HCT116 (cell line): ENCODE measurements at regions not wholly inside any gene's neighbourhood (a gene's known extent, or its start where the extent isn't known, plus 50 kb on each side); places are given as distances from the start of the nearest gene placed in this dataset.

Experiments used
- ATAC-seq: fragments of 200-7000 bp; cut with Tn5 transposase; 2 replicates; pipeline ENCODE4 v1.9.1; 2020; ENCODE audit warnings: mild to moderate bottlenecking, moderate library complexity
- BruUV-seq: library from RNA; stranded (reverse); fragments of 400-500 nt; replicated peaks from 2 replicates; lab custom pipeline; 2021; lab: Mats Ljungman, UMichigan
- CTCF ChIA-PET: fragments of 300-600 bp; sonication (Branson Sonifier 250); formaldehyde crosslinking; loops from one replicate; lab custom pipeline; 2021; ENCODE audit warnings: antibody characterized with exemption; lab: Charles Lee
- POLR2A ChIA-PET: fragments of 300-600, 350-600 bp; sonication (Branson Sonifier 250); formaldehyde crosslinking; loops from one replicate; lab custom pipeline; 2021; ENCODE audit warnings: antibody characterized with exemption; lab: Charles Lee
- RAD21 ChIA-PET, 2 experiments: fragments of 300-600 bp; sonication (Branson Sonifier 250); formaldehyde crosslinking; loops; one replicate each; lab custom pipeline; 2023; ENCODE audit warnings: low total read pairs in 2 of 2; ENCODE audit not compliant: uncharacterized antibody in 2 of 2, unreplicated experiment in 2 of 2, low non-redundant PET in 1 of 2; lab: Charles Lee
- DNase-seq: peaks from one replicate; pipeline ENCODE4 v3.0.0-alpha.2; 2010; ENCODE audit warnings: low read depth, low spot score
- H2AFZ ChIP-seq: fragments of 200-600 bp; shearing (Covaris generic), sonication (generic); 2 replicates; pipeline ENCODE4 v1.6.1; 2017; ENCODE audit warnings: low read depth, mixed run types, mixed read lengths, antibody characterized with exemption, low read length; ENCODE audit not compliant: poor library complexity, severe bottlenecking
- H3K27ac ChIP-seq: 2 replicates; pipeline ENCODE4 v1.5.1; 2012; ENCODE audit warnings: low read depth, low read length
- H3K27me3 ChIP-seq: fragments of 200-600 bp; sonication (generic); 2 replicates; pipeline ENCODE4 v1.6.1; 2016; ENCODE audit warnings: mixed run types, low read length, mixed read lengths; ENCODE audit not compliant: insufficient read depth
- H3K36me3 ChIP-seq, 2 experiments: fragments of 200-500 bp in 1 of 2; fragments of 200-600 bp in 1 of 2; sonication (Bioruptor generic) in 1 of 2; sonication (generic) in 1 of 2; 2 replicates each; pipeline versions ENCODE4 v1.5.1 to v1.6.1; 2014 to 2016; ENCODE audit warnings: low read length in 2 of 2, inconsistent platforms in 1 of 2, mixed read lengths in 1 of 2, mixed run types in 1 of 2; ENCODE audit not compliant: insufficient read depth in 2 of 2, control insufficient read depth in 1 of 2
- H3K4me1 ChIP-seq, 2 experiments: fragments of 200-600 bp in 1 of 2; sonication (generic) in 1 of 2; 2 replicates each; pipeline versions ENCODE4 v1.5.1 to v1.6.1; 2012 to 2017; ENCODE audit warnings: low read length in 2 of 2, inconsistent platforms in 1 of 2, mild to moderate bottlenecking in 1 of 2, mixed read lengths in 1 of 2, mixed run types in 1 of 2, moderate library complexity in 1 of 2; ENCODE audit not compliant: insufficient read depth in 2 of 2, control insufficient read depth in 1 of 2
- H3K4me2 ChIP-seq: fragments of 200-600 bp; sonication (generic); 2 replicates; pipeline ENCODE4 v1.6.1; 2017; ENCODE audit warnings: mixed run types, low read length, mixed read lengths
- H3K4me3 ChIP-seq, 2 experiments: fragments of 200-600 bp in 1 of 2; sonication (generic) in 1 of 2; replicated peaks in 1 of 2; 2 replicates each; pipeline ENCODE4 v1.5.1; 2011 to 2016; ENCODE audit warnings: low read length in 2 of 2, control low read depth in 1 of 2, low read depth in 1 of 2, mild to moderate bottlenecking in 1 of 2, mixed read lengths in 1 of 2, mixed run types in 1 of 2
- H3K79me2 ChIP-seq: fragments of 200-600 bp; sonication (generic); 2 replicates; pipeline ENCODE4 v1.6.1; 2017; ENCODE audit warnings: mild to moderate bottlenecking, mixed run types, low read length, moderate library complexity, mixed read lengths; ENCODE audit not compliant: insufficient read depth
- H3K9ac ChIP-seq: fragments of 200-600 bp; sonication (generic); 2 replicates; pipeline ENCODE4 v1.6.1; 2016; ENCODE audit warnings: low read length, mixed read lengths
- H3K9me2 ChIP-seq: fragments of 200-600 bp; sonication (generic), shearing (Covaris generic); 2 replicates; pipeline ENCODE4 v1.6.1; 2017; ENCODE audit warnings: mixed run types, mild to moderate bottlenecking, moderate library complexity; ENCODE audit not compliant: insufficient read depth
- H3K9me3 ChIP-seq, 2 experiments: fragments of 200-500 bp in 1 of 2; fragments of 200-600 bp in 1 of 2; sonication (Bioruptor generic) in 1 of 2; sonication (generic) in 1 of 2; 2 replicates each; pipeline ENCODE4 v1.6.1; 2014 to 2017; ENCODE audit warnings: low read length in 2 of 2, mixed read lengths in 2 of 2, inconsistent platforms in 1 of 2, low read depth in 1 of 2, mild to moderate bottlenecking in 1 of 2, mixed run types in 1 of 2, moderate library complexity in 1 of 2; ENCODE audit not compliant: control insufficient read depth in 1 of 2, insufficient read depth in 1 of 2
- H4K20me1 ChIP-seq: fragments of 200-600 bp; sonication (generic), shearing (Covaris generic); 2 replicates; pipeline ENCODE4 v1.6.1; 2017; ENCODE audit warnings: mixed run types, mild to moderate bottlenecking, moderate library complexity; ENCODE audit not compliant: insufficient read depth
- CBX3 ChIP-seq: IDR thresholded peaks from 2 replicates; pipeline ENCODE4 v1.6.1; 2012; ENCODE audit warnings: low read depth
- EGR1 ChIP-seq: IDR thresholded peaks from 2 replicates; pipeline ENCODE4 v1.6.1; 2012; ENCODE audit warnings: low read depth
- ELF1 ChIP-seq: IDR thresholded peaks from 2 replicates; pipeline ENCODE4 v1.6.1; 2012; ENCODE audit warnings: low read depth, borderline replicate concordance
- FOSL1 ChIP-seq: IDR thresholded peaks from 2 replicates; pipeline ENCODE4 v1.6.1; 2012; ENCODE audit warnings: low read depth
- JUND ChIP-seq: IDR thresholded peaks from 2 replicates; pipeline ENCODE4 v1.6.1; 2012
- POLR2A ChIP-seq: IDR thresholded peaks from 2 replicates; pipeline ENCODE4 v1.7.0; 2011; ENCODE audit warnings: borderline replicate concordance; ENCODE audit not compliant: insufficient read depth, insufficient read length; ENCODE audit errors: extremely low read depth
- POLR2AphosphoS5 ChIP-seq: IDR thresholded peaks from 2 replicates; pipeline ENCODE4 v1.6.1; 2011; ENCODE audit warnings: mild to moderate bottlenecking, low read depth, low read length, moderate library complexity
- RAD21 ChIP-seq: IDR thresholded peaks from 2 replicates; pipeline ENCODE4 v1.6.1; 2012; ENCODE audit warnings: low read depth, mild to moderate bottlenecking
- SIN3A ChIP-seq: IDR thresholded peaks from 2 replicates; pipeline ENCODE4 v1.6.1; 2012; ENCODE audit warnings: low read depth
- TCF7L2 ChIP-seq: IDR thresholded peaks from 2 replicates; pipeline ENCODE4 v1.7.0; 2011; ENCODE audit warnings: borderline replicate concordance, inconsistent platforms; ENCODE audit not compliant: insufficient read depth, insufficient read length; ENCODE audit errors: extremely low read depth
- ZFX ChIP-seq: fragments of 450-650 bp; IDR thresholded peaks from 2 replicates; pipeline ENCODE4 v1.6.1; 2017
- ZNF274 ChIP-seq: fragments of 200-500 bp; sonication (Bioruptor generic); IDR thresholded peaks from 2 replicates; pipeline ENCODE4 v1.6.1; 2014; ENCODE audit warnings: mild to moderate bottlenecking, low read depth, low read length, inconsistent platforms
- intact Hi-C: fragments of 100-400 bp; cut with micrococcal nuclease; formaldehyde crosslinking; loops from 2 replicates; pipeline ENCODE4 v1.10.0; 2022
- TF ChIP-seq, protein P1 (sequence below): IDR thresholded peaks from 2 replicates; pipeline ENCODE4 v1.6.1; 2012
- TF ChIP-seq, protein P2 (sequence below): IDR thresholded peaks from 2 replicates; pipeline ENCODE4 v1.6.1; 2012
- TF ChIP-seq, protein P3 (sequence below), 3 experiments: fragments of 200-600 bp in 1 of 3; sonication (generic) in 1 of 3; IDR thresholded peaks in 2 of 3; conservative IDR thresholded peaks in 1 of 3; 2 replicates each; pipeline ENCODE4 v1.5.1; 2012 to 2017; ENCODE audit warnings: low read depth in 2 of 3, low read length in 2 of 3, antibody characterized with exemption in 1 of 3, borderline replicate concordance in 1 of 3, control low read depth in 1 of 3, mild to moderate bottlenecking in 1 of 3, mixed read lengths in 1 of 3, mixed run types in 1 of 3, moderate library complexity in 1 of 3; ENCODE audit not compliant: insufficient read depth in 1 of 3
- TF ChIP-seq, protein P4 (sequence below): IDR thresholded peaks from 2 replicates; pipeline ENCODE4 v1.6.1; 2012; ENCODE audit warnings: low read depth
- TF ChIP-seq, protein P5 (sequence below): IDR thresholded peaks from 2 replicates; pipeline ENCODE4 v1.6.1; 2011; ENCODE audit warnings: mild to moderate bottlenecking, low read length, moderate library complexity; ENCODE audit not compliant: insufficient replicate concordance; ENCODE audit errors: extremely low read depth

DNA sequence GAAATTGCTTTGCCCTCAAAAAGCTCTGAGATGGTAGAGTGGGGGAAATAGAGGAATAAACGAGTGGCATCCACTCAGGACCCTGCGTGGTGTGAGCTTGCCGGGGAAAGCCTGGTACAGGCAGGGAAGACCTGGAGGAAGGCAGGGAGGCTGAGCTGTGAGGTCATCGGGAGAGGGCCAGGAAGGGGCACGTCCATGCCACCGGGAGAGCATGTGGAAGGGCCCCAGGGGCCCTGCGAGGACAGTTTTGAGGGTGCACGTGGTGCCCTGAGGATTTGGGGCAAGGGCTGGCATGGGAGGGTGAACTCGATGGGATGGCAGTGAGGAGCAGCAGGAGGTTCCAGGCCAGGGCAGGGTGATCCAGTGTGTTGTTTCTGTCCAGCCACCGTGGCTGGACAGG is 56.3 kb upstream of the CBFA2T3 start:
- H2AFZ ChIP-seq: no peak overlapping the region

More for the DNA sequence above, 56.3 kb upstream of the CBFA2T3 start:
- RAD21 ChIA-PET: no interaction called here
- no peaks in the 10 kb centered on the region for H3K4me1 ChIP-seq
- no peaks in the 10 kb centered on the region for H3K79me2 ChIP-seq
- POLR2A ChIA-PET: no interaction called here
- no TSS peak for BruUV-seq
- no peak for DNase-seq
- TF ChIP-seq POLR2A: no peak
- no peak for TF ChIP-seq ZFX
- TF ChIP-seq POLR2AphosphoS5: no peak
- TF ChIP-seq, protein P1, sequence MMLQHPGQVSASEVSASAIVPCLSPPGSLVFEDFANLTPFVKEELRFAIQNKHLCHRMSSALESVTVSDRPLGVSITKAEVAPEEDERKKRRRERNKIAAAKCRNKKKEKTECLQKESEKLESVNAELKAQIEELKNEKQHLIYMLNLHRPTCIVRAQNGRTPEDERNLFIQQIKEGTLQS: no peak
- TF ChIP-seq, protein P2, sequence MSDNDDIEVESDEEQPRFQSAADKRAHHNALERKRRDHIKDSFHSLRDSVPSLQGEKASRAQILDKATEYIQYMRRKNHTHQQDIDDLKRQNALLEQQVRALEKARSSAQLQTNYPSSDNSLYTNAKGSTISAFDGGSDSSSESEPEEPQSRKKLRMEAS: no peak
- no peak for TF ChIP-seq TCF7L2
- TF ChIP-seq JUND: no peak
- TF ChIP-seq, protein P3, sequence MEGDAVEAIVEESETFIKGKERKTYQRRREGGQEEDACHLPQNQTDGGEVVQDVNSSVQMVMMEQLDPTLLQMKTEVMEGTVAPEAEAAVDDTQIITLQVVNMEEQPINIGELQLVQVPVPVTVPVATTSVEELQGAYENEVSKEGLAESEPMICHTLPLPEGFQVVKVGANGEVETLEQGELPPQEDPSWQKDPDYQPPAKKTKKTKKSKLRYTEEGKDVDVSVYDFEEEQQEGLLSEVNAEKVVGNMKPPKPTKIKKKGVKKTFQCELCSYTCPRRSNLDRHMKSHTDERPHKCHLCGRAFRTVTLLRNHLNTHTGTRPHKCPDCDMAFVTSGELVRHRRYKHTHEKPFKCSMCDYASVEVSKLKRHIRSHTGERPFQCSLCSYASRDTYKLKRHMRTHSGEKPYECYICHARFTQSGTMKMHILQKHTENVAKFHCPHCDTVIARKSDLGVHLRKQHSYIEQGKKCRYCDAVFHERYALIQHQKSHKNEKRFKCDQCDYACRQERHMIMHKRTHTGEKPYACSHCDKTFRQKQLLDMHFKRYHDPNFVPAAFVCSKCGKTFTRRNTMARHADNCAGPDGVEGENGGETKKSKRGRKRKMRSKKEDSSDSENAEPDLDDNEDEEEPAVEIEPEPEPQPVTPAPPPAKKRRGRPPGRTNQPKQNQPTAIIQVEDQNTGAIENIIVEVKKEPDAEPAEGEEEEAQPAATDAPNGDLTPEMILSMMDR (IDR thresholded peaks at IDR 0.05 in 2 of 3, conservative IDR thresholded peaks at IDR 0.05 in 1 of 3; ENCODE audit: borderline replicate concordance in 1 of 3, insufficient read depth in 1 of 3, low read depth in 2 of 3, low read length in 2 of 3): no peak
- TF ChIP-seq SIN3A: no peak
- TF ChIP-seq FOSL1: no peak
- TF ChIP-seq, protein P4, sequence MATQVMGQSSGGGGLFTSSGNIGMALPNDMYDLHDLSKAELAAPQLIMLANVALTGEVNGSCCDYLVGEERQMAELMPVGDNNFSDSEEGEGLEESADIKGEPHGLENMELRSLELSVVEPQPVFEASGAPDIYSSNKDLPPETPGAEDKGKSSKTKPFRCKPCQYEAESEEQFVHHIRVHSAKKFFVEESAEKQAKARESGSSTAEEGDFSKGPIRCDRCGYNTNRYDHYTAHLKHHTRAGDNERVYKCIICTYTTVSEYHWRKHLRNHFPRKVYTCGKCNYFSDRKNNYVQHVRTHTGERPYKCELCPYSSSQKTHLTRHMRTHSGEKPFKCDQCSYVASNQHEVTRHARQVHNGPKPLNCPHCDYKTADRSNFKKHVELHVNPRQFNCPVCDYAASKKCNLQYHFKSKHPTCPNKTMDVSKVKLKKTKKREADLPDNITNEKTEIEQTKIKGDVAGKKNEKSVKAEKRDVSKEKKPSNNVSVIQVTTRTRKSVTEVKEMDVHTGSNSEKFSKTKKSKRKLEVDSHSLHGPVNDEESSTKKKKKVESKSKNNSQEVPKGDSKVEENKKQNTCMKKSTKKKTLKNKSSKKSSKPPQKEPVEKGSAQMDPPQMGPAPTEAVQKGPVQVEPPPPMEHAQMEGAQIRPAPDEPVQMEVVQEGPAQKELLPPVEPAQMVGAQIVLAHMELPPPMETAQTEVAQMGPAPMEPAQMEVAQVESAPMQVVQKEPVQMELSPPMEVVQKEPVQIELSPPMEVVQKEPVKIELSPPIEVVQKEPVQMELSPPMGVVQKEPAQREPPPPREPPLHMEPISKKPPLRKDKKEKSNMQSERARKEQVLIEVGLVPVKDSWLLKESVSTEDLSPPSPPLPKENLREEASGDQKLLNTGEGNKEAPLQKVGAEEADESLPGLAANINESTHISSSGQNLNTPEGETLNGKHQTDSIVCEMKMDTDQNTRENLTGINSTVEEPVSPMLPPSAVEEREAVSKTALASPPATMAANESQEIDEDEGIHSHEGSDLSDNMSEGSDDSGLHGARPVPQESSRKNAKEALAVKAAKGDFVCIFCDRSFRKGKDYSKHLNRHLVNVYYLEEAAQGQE: no peak
- TF ChIP-seq ELF1: no peak
- TF ChIP-seq, protein P5, sequence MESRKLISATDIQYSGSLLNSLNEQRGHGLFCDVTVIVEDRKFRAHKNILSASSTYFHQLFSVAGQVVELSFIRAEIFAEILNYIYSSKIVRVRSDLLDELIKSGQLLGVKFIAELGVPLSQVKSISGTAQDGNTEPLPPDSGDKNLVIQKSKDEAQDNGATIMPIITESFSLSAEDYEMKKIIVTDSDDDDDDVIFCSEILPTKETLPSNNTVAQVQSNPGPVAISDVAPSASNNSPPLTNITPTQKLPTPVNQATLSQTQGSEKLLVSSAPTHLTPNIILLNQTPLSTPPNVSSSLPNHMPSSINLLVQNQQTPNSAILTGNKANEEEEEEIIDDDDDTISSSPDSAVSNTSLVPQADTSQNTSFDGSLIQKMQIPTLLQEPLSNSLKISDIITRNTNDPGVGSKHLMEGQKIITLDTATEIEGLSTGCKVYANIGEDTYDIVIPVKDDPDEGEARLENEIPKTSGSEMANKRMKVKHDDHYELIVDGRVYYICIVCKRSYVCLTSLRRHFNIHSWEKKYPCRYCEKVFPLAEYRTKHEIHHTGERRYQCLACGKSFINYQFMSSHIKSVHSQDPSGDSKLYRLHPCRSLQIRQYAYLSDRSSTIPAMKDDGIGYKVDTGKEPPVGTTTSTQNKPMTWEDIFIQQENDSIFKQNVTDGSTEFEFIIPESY: no peak
- TF ChIP-seq RAD21: no peak
- no peak for TF ChIP-seq CBX3
- TF ChIP-seq ZNF274: no peak
- TF ChIP-seq EGR1: no peak
- TF ChIP-seq, all 23 proteins: peak for 0
- intact Hi-C loops: no loop called here
- no peaks in the 10 kb centered on the region for H4K20me1 ChIP-seq
- no peak overlapping the region for H3K4me3 ChIP-seq
- H3K27ac ChIP-seq: no peak overlapping the region
- H3K9ac ChIP-seq: no peak overlapping the region
- H3K27me3 ChIP-seq: peaks cover 40% of the 10 kb centered on the region
- H3K4me2 ChIP-seq: no peak overlapping the region
- no peak for ATAC-seq
- H3K9me2 ChIP-seq: no peaks in the 10 kb centered on the region
- peaks cover 0 to 8% of the 10 kb centered on the region in 2 experiments; a peak in 1 of 4 replicates for H3K9me3 ChIP-seq
- H3K36me3 ChIP-seq: no peaks in the 10 kb centered on the region
- CTCF ChIA-PET: no interaction called here
